Osteoblast (primary cell): ENCODE measurements at regions not wholly inside any gene's neighbourhood (a gene's known extent, or its start where the extent isn't known, plus 50 kb on each side); places are given as distances from the start of the nearest gene placed in this dataset.

Experiments
- DNase-seq: peaks from one replicate; pipeline ENCODE4 v3.0.0; 2011; ENCODE audit warnings: low spot score, mixed read lengths; ENCODE audit not compliant: insufficient read length; ENCODE audit errors: missing footprints
- H2AFZ ChIP-seq: 2 replicates; pipeline ENCODE4 v1.6.0; 2011; ENCODE audit warnings: mild to moderate bottlenecking, low read length
- H3K27ac ChIP-seq: 2 replicates; pipeline ENCODE4 v1.5.1; 2011; ENCODE audit warnings: mild to moderate bottlenecking, low read depth, low read length, moderate library complexity
- H3K27me3 ChIP-seq: 2 replicates; pipeline ENCODE4 v1.6.0; 2012; ENCODE audit warnings: mild to moderate bottlenecking, control low read depth, inconsistent platforms, low read length, moderate library complexity; ENCODE audit not compliant: insufficient read depth
- H3K36me3 ChIP-seq: 2 replicates; pipeline ENCODE4 v1.5.1; 2011; ENCODE audit warnings: mild to moderate bottlenecking, low read length, control low read depth, moderate library complexity; ENCODE audit not compliant: insufficient read depth
- H3K4me1 ChIP-seq: 2 replicates; pipeline ENCODE4 v1.5.1; 2011; ENCODE audit warnings: mild to moderate bottlenecking, low read length, control low read depth, moderate library complexity; ENCODE audit not compliant: insufficient read depth
- H3K4me2 ChIP-seq: 2 replicates; pipeline ENCODE4 v1.6.0; 2011; ENCODE audit warnings: mild to moderate bottlenecking, low read length; ENCODE audit not compliant: insufficient read depth
- H3K4me3 ChIP-seq: fragments of 200-600 bp; sonication (generic); 3 replicates; pipeline ENCODE4 v1.5.1; 2012; ENCODE audit warnings: mild to moderate bottlenecking, low read length, inconsistent platforms; ENCODE audit not compliant: insufficient read depth
- H3K79me2 ChIP-seq: 2 replicates; pipeline ENCODE4 v1.6.0; 2012; ENCODE audit warnings: mild to moderate bottlenecking, low read length, control low read depth, inconsistent platforms; ENCODE audit not compliant: insufficient read depth
- H3K9me3 ChIP-seq: 2 replicates; pipeline ENCODE4 v1.5.1; 2011; ENCODE audit warnings: low read depth, low read length, control low read depth
- H4K20me1 ChIP-seq: 2 replicates; pipeline ENCODE4 v1.6.0; 2012; ENCODE audit warnings: mild to moderate bottlenecking, low read length, control low read depth; ENCODE audit not compliant: insufficient read depth
- CTCF ChIP-seq: IDR thresholded peaks from 2 replicates; pipeline ENCODE4 v1.5.1; 2011; ENCODE audit warnings: mild to moderate bottlenecking, low read depth, low read length, moderate library complexity; ENCODE audit errors: extremely low read depth

- TF ChIP-seq CTCF, result no peak
- Histone ChIP-seq H4K20me1 (no peaks in the 10 kb centered on the region), H3K4me2 (no peak overlapping the region), H2AFZ (no peak overlapping the region), H3K9me3 (no peaks in the 10 kb centered on the region), H3K27ac (no peak overlapping the region), H3K79me2 (no peaks in the 10 kb centered on the region), H3K4me3 (no peak overlapping the region), H3K36me3 (no peaks in the 10 kb centered on the region), H3K4me1 (no peaks in the 10 kb centered on the region), H3K27me3 (peaks cover 11% of the 10 kb centered on the region)
- DNase-seq, result no peak
Observed at GRCh38 chr6:166877906-166878305, 78.4 kb downstream of the RNASET2 start.

- no peaks in the 10 kb centered on the region for H3K9me3 ChIP-seq
- no peak for DNase-seq
- no peaks in the 10 kb centered on the region for H4K20me1 ChIP-seq
- no peak overlapping the region for H3K4me3 ChIP-seq
- TF ChIP-seq CTCF, result no peak
- no peaks in the 10 kb centered on the region for H3K36me3 ChIP-seq
- H3K4me1 ChIP-seq, result no peaks in the 10 kb centered on the region
- H3K27me3 ChIP-seq, result peaks cover 14% of the 10 kb centered on the region
- no peak overlapping the region for H3K4me2 ChIP-seq
- H2AFZ ChIP-seq, result no peak overlapping the region
- no peak overlapping the region for H3K27ac ChIP-seq
- H3K79me2 ChIP-seq, result no peaks in the 10 kb centered on the region
Observed at GRCh38 chr6:166877349-166877748, 79.0 kb downstream of the RNASET2 start.

GRCh38 chr6:166872531-166873009, 83.8 kb downstream of the RNASET2 start:
- DNase-seq, result no peak
- no peaks in the 10 kb centered on the region for H3K9me3 ChIP-seq
- no peaks in the 10 kb centered on the region for H3K36me3 ChIP-seq
- H4K20me1 ChIP-seq, result no peaks in the 10 kb centered on the region
- no peak overlapping the region for H2AFZ ChIP-seq
- H3K4me1 ChIP-seq, result no peaks in the 10 kb centered on the region
- no peaks in the 10 kb centered on the region for H3K79me2 ChIP-seq
- H3K4me3 ChIP-seq, result no peak overlapping the region
- no peak overlapping the region for H3K27ac ChIP-seq
- H3K4me2 ChIP-seq, result no peak overlapping the region
- TF ChIP-seq CTCF, result no peak
- peaks cover 14% of the 10 kb centered on the region for H3K27me3 ChIP-seq

GRCh38 chr6:166870602-166871208, 85.6 kb downstream of the RNASET2 start:
- Histone ChIP-seq H3K79me2 (no peaks in the 10 kb centered on the region), H3K4me2 (no peak overlapping the region), H3K27ac (no peak overlapping the region), H3K9me3 (no peaks in the 10 kb centered on the region), H3K36me3 (no peaks in the 10 kb centered on the region), H3K4me1 (no peaks in the 10 kb centered on the region), H2AFZ (no peak overlapping the region), H3K27me3 (peaks cover 14% of the 10 kb centered on the region), H4K20me1 (no peaks in the 10 kb centered on the region), H3K4me3 (no peak overlapping the region)
- TF ChIP-seq CTCF, result no peak
- no peak for DNase-seq
